Prostate gland (tissue), 2 donors: ENCODE measurements at regions not wholly inside any gene's neighbourhood (a gene's known extent, or its start where the extent isn't known, plus 50 kb on each side); places are given as distances from the start of the nearest gene placed in this dataset.

Source experiments
- CTCF ChIP-seq, 4 experiments: fragments of 200-600 bp in 2 of 4; fragments of 450-650 bp in 2 of 4; sonication (generic) in 2 of 4; IDR thresholded peaks; 1 replicate in 3 of 4; 2 replicates in 1 of 4; pipeline ENCODE4 v1.5.1; 2016 to 2019; ENCODE audit warnings: antibody characterized with exemption in 4 of 4, mild to moderate bottlenecking in 2 of 4, moderate library complexity in 2 of 4
- POLR2A ChIP-seq: fragments of 450-650 bp; IDR thresholded peaks from one replicate; pipeline ENCODE4 v1.6.1; 2016; ENCODE audit warnings: antibody characterized with exemption, mild to moderate bottlenecking
- POLR2AphosphoS5 ChIP-seq: sonication (generic); formaldehyde crosslinking; IDR thresholded peaks from one replicate; pipeline ENCODE4 v1.6.1; 2017; ENCODE audit warnings: antibody characterized with exemption

GRCh38 chr7:9921326-9921725 lies 1052.3 kb upstream of the PHF14 start:
- no peak for TF ChIP-seq CTCF (IDR thresholded peaks at IDR 0.05)
- TF ChIP-seq POLR2A, result no peak
- TF ChIP-seq POLR2AphosphoS5, result no peak
